ENCODE measurements at regions not wholly inside any gene's neighbourhood (a gene's known extent, or its start where the extent isn't known, plus 50 kb on each side); places are given as distances from the start of the nearest gene placed in this dataset.

DNA sequence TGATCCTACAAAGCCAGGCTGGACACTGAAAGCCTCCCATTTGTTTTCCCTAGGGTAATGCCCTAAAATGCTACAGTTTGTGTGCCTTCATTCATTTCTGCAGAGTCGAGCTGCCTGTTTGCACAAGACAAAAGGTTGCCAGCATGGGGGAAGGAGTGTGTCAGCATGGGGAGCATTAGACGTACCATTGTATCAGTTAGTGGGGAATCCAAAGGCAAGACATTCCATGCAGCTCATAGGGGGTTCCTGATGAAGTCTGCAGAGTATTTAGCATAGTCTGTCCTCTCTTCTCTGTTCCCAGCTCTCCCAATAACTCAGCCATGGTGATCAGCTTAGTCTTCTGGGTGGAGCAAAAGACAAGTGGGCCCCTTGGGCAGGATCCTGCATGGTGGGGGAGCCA lies 276.9 kb upstream of the PCDH7 start:
- ChIA-PET POLR2A (ENCODE audit: partially characterized antibody) (interaction anchor here (1.0 kb wide), 1 partner anchor 16 kb away, joined by 3 read pairs; no protein-coding TSS in a partner anchor), CTCF (ENCODE audit: partially characterized antibody) (interaction anchor here (1.2 to 1.5 kb wide), 3 partner anchors 16 to 209 kb away, joined by 3 to 4 read pairs (median 3); no protein-coding TSS in a partner anchor)
- H3K14ac ChIP-seq (ENCODE audit: insufficient read length) = no peak overlapping the region
- H3K27me3 ChIP-seq (replicated peaks in 1 of 4; ENCODE audit: control insufficient read depth in 3 of 4, extremely low read depth in 1 of 4, insufficient read depth in 3 of 4, low read length in 3 of 4) = no peaks in the 10 kb centered on the region
- no peak overlapping the region for H4K8ac ChIP-seq (ENCODE audit: extremely low read depth, insufficient read depth, low read length)
- WGBS, 2 experiments (ENCODE audit: extremely low coverage in 1 of 2, insufficient coverage in 1 of 2, insufficient read length in 1 of 2, insufficient replicate concordance in 2 of 2, low coverage in 1 of 2, low lambda C conversion rate in 2 of 2, missing lambda C conversion rate in 1 of 2) = 37% methylated on average over 2 of the region's 2 CpGs; no CpG with 5 or more reads in 1 of the 2 experiments
- no peak overlapping the region for H2BK15ac ChIP-seq (ENCODE audit: low read length)
- H3K36me3 ChIP-seq (ENCODE audit: control insufficient read depth in 2 of 4, insufficient read depth in 4 of 4, low read length in 3 of 4) = no peaks in the 10 kb centered on the region
- H3K23ac ChIP-seq (ENCODE audit: insufficient read length) = no peak overlapping the region
- H3K4me3 ChIP-seq (ENCODE audit: extremely low read depth in 1 of 4, insufficient read depth in 2 of 4, low read depth in 3 of 4, low read length in 4 of 4) = no peak overlapping the region
- H3K9ac ChIP-seq (replicated peaks in 1 of 4; ENCODE audit: extremely low read depth in 1 of 4, low read depth in 3 of 4, low read length in 3 of 4) = no peak overlapping the region
- H3K27ac ChIP-seq (ENCODE audit: low read depth, low read length) = no peak overlapping the region
- no peaks in the 10 kb centered on the region for H4K20me1 ChIP-seq (replicated peaks in 1 of 2; ENCODE audit: control insufficient read depth in 1 of 2, insufficient read depth in 2 of 2, low read length in 2 of 2)
- H3K4me2 ChIP-seq (ENCODE audit: insufficient read depth in 1 of 2, low read depth in 2 of 2, low read length in 2 of 2) = peak overlapping the region in 1 of 2 experiments; percentile 15; a peak in 1 of 4 replicates
- H3K18ac ChIP-seq (ENCODE audit: extremely low read depth, low read length) = no peak overlapping the region
- peak overlapping the region; percentile 18; the same call in 1 of the 2 replicates for H2AFZ ChIP-seq (ENCODE audit: low read length)
- 0 out of 2 replicates have a peak overlapping the region, but pooled peaks have one; percentile 5 for H2BK20ac ChIP-seq (ENCODE audit: low read length)
- no peak overlapping the region for H4K91ac ChIP-seq (replicated peaks; ENCODE audit: insufficient read length, low read length)
- no peaks in the 10 kb centered on the region for H3K23me2 ChIP-seq (ENCODE audit: low read depth, low read length)
- 0 out of 2 replicates have a peak overlapping the region, but pooled peaks have one; percentile 44 for H2BK12ac ChIP-seq (ENCODE audit: low read depth, low read length)
- H2BK5ac ChIP-seq (ENCODE audit: low read depth, low read length) = no peak overlapping the region
- DNase-seq (ENCODE audit: low read depth in 1 of 2, low spot score in 2 of 2) = peak; percentile 39 to 49
- no peak overlapping the region for H2BK120ac ChIP-seq (replicated peaks; ENCODE audit: low read depth, low read length)
- no peaks in the 10 kb centered on the region for H3K79me1 ChIP-seq (ENCODE audit: low read depth, low read length)
- H3K79me2 ChIP-seq (ENCODE audit: control insufficient read depth in 1 of 2, insufficient read depth in 2 of 2, low read length in 2 of 2) = no peaks in the 10 kb centered on the region
- TF ChIP-seq HDAC2 (IDR thresholded peaks at IDR 0.05; ENCODE audit: borderline replicate concordance in 1 of 2, low read depth in 2 of 2, low read length in 2 of 2) = peak in 1 of 2 experiments; percentile 77; a peak in 1 of 4 replicates
- TF ChIP-seq EP300 (IDR thresholded peaks at IDR 0.05; ENCODE audit: borderline replicate concordance in 1 of 2, low read depth in 2 of 2, low read length in 2 of 2) = peak in 1 of 2 experiments; percentile 84; a peak in 2 of 3 replicates
- peak; percentile 15; the same call in 1 of the 2 replicates for TF ChIP-seq BACH1 (IDR thresholded peaks at IDR 0.05; ENCODE audit: low read length)
- peak; percentile 83 for TF ChIP-seq TEAD4 (IDR thresholded peaks at IDR 0.05; ENCODE audit: low read depth, low read length)
- TF ChIP-seq RXRA (IDR thresholded peaks at IDR 0.05; ENCODE audit: insufficient read depth, low read depth, low read length) = no peak
- no peak for TF ChIP-seq POU5F1 (IDR thresholded peaks at IDR 0.05; ENCODE audit: low read depth, low read length)
- TF ChIP-seq NANOG (IDR thresholded peaks at IDR 0.05; ENCODE audit: insufficient read depth, low read depth, low read length, poor library complexity, severe bottlenecking) = peak; percentile 33
- TF ChIP-seq SP1 (IDR thresholded peaks at IDR 0.05; ENCODE audit: low read depth, low read length) = peak; percentile 9; the same call in 1 of the 2 replicates
- H2AK5ac ChIP-seq (ENCODE audit: low read depth, low read length) = no peak overlapping the region
- no peaks in the 10 kb centered on the region for H3K9me3 ChIP-seq (ENCODE audit: insufficient read depth in 2 of 2, low read depth in 1 of 2, low read length in 1 of 2)
- FAIRE-seq = peak; percentile 83
- no peak overlapping the region for H3K56ac ChIP-seq (replicated peaks; ENCODE audit: insufficient read length, low read depth, low read length)
- no peak overlapping the region for H4K5ac ChIP-seq (ENCODE audit: insufficient read length, low read depth, low read length)
- peaks cover 0 to 5% (median 3%) of the 10 kb centered on the region in 4 experiments; a peak in 2 of 7 replicates for H3K4me1 ChIP-seq (replicated peaks in 1 of 4; ENCODE audit: control insufficient read depth in 3 of 4, insufficient read depth in 4 of 4, low read length in 3 of 4)
- no peak overlapping the region for H3K4ac ChIP-seq (replicated peaks; ENCODE audit: insufficient read length, low read depth, low read length)
